ENCODE measurements at regions not wholly inside any gene's neighbourhood (a gene's known extent, or its start where the extent isn't known, plus 50 kb on each side); places are given as distances from the start of the nearest gene placed in this dataset.

DNA sequence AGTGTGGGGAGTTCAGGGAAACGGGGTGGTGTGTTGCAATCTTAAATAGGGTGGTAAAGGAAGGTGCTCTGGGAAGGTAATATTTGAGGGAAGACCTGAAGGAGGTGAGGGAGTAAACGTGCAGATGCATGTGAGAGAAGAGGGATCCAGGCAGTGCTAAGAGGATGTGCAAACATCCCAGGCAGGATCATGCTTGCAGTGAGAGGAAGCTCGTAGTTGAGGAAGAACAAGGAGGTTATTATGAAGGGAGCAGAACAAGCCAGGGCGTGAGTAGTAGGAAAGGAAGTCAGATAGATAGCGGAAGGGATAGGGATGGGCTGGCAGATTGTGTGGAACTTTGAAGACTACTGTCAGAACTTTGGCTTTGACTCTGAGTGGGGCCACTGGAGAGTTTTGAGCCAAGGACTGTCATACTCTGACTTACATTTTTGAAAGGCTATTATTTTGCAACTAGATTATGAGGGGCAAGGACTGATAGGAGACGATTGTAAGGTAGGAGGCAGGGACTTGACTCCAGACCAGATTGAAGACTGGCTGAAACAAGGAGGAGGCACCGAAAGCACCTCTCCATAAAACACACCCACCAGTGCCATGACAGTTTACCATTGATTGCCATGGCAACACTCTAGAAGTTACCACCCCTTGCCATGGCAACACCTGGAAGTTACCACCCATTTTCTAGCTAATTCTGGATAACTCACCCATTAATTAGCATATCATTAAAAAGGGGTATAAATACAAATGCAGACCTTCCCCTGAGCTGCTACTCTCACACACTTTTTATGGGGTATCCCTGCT, 67.0 kb downstream of the XCL2 start:
- TF ChIP-seq CTCF (IDR thresholded peaks at IDR 0.05 in 4 of 5, conservative IDR thresholded peaks at IDR 0.05 in 1 of 5) (no peak), POLR2A (IDR thresholded peaks at IDR 0.05) (no peak)
